Esophagus squamous epithelium (tissue), 4 donors: ENCODE measurements at regions not wholly inside any gene's neighbourhood (a gene's known extent, or its start where the extent isn't known, plus 50 kb on each side); places are given as distances from the start of the nearest gene placed in this dataset.
"Not testable (repeated sequence)": the region's sequence is repeated elsewhere in the genome, so short reads cannot be mapped to it uniquely, and the experiment has no call there.

ENCODE experiments used
- CTCF ChIP-seq, 6 experiments: fragments of 450-650 bp in 4 of 6; fragments of 200-600 bp in 2 of 6; sonication (generic) in 2 of 6; IDR thresholded peaks; one replicate each; pipeline ENCODE4 v1.5.1; 2016 to 2019; ENCODE audit warnings: antibody characterized with exemption in 6 of 6, mild to moderate bottlenecking in 4 of 6, moderate library complexity in 4 of 6
- POLR2A ChIP-seq, 4 donors: fragments of 450-650 bp; IDR thresholded peaks; one replicate each; pipeline ENCODE4 v1.6.1; 2017; ENCODE audit warnings: antibody characterized with exemption in 4 of 4, mild to moderate bottlenecking in 4 of 4, moderate library complexity in 3 of 4

GRCh38 chr3:125681906-125682305 is 86.6 kb upstream of the OSBPL11 start:
- TF ChIP-seq CTCF, POLR2A (IDR thresholded peaks at IDR 0.05): not testable (repeated sequence)
